NCI-H1092 treated with DMSO at 0.1 percent for 48 hours (cell line): ENCODE measurements at regions not wholly inside any gene's neighbourhood (a gene's known extent, or its start where the extent isn't known, plus 50 kb on each side); places are given as distances from the start of the nearest gene placed in this dataset.

ENCODE experiments used
- DNase-seq: peaks from one replicate; lab custom pipeline; 2025; lab: John Stamatoyannopoulos, UW

DNA sequence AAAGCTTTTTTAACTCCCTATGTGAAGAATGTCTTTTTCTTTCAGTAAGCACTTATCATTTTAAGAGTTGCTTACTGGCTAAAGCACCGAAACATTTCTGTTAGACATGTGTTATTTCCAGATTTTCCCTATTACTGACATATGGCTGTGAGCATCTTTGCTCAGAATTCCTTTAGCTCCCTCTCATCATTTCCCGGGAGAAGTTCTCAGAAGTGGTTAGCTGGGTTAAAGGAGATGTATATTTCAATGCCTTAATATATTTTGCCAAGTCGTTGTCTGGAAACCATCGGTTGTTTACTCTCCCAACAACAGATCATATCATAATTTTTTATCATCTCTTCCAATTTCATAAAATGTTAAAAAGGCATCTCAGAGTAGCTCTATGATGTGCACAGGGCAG lies 396.5 kb downstream of the OCA2 start:
- DNase-seq, result no peak

DNA sequence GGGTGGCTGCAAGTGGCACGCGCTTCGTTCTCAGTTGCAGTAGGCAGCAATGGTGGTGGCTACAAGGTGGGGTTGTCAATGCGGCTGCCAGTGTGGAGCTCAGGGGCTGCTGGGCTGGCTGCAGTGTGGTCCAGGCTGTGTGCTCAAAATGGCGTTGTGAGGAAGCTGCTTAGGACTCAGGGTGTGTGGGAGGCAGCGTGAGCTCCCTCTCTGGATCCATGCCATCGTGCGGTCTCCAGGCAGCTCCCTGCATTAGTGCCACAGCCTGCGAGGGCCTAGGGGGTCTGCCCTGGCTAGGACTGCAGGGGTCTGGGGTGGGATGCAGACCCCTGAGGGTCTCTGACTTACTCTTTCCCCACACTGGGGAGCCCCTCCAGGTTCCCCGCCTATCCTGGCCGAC lies 397.2 kb downstream of the OCA2 start:
- no peak for DNase-seq

GRCh38 chr15:27701014-27701413 lies 398.1 kb downstream of the OCA2 start:
- no peak for DNase-seq

GRCh38 chr15:27699699-27700098 lies 399.4 kb downstream of the OCA2 start:
- DNase-seq, result no peak

DNA sequence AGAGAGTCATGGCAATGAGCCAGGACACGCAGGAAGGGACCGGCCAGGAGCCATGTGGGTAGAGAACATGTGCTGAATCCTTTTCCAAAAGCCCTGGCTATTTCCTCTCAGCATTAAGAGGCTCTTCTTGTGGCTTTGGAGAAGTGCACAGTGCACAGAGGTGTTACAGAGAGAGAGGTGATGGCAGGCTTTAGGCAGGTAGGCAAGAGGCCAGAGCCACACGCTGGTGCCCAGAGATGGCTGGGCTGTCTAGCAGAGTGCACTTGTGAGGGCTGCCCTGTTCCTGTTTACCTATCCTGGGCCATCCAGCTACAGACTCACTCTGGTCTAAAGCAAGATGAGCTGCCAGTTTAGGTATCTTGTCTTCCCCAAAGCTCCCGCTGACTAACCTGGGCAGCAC lies 402.6 kb downstream of the OCA2 start:
- DNase-seq, result no peak

GRCh38 chr15:27695726-27696125 lies 403.4 kb downstream of the OCA2 start:
- no peak for DNase-seq

DNA sequence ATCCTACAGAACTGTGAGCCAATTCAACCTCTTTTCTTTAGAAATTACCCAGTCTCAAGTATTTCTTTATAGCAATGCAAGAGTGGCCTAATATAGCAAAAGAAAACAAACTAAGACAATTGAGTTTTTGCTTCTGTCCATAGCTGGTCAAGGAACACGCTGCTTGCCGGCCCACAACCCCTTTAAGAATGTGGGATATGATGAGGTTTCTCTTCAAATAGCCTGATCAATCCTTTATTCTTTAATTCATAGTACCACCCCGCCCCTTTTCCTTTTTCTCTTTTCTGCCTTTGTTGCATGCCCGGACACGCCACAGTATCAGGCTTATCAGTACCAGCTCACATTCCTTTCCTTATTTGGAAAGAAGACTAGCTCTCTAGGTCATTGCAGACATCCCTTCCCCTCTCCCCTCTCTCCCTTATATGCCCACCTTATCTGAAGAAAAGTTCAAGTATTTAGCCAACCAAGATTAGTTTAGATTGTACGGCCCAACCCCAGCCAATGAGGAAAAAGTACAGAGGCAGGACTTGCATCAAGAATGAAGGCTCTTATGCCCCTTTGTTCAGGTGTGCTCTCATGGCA lies 404.5 kb downstream of the OCA2 start:
- no peak for DNase-seq

DNA sequence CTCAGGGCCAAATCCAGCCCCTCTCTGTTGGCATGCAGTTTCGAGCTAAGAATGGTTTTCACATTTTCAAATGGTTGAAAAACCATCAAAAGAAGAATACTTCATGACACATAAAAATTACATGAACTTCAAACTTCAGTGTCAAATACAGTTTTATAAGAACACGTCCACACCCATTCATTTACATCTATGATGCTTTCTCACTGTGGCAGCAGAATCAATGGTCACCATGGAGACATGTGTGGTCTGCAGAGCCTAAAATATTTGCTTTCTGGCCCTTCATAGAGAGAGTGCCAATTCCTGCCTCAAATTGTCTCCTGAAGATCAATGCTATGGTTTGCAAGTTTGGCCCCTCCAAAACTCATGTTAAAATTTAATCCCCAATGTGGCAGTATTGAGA lies 405.8 kb downstream of the OCA2 start:
- no peak for DNase-seq

DNA sequence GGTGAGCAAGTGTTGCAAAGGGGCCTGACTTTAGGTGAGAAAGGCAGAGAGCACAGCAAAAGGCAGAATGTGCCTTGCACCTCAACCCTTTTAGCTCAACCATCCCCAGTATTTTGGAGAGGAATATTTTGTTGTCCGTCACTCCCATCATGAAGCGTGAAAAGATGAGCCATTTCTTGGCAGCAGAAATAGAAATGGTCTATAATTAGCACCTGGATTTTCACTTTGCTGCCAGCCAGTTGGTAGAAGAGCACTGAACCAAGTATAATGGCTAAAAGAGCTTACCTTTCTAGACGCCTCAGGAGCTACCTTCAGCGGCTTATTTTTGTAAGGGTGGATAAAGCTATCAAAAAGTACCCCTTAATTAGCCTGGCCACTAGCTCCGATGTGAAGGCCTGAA lies 406.7 kb downstream of the OCA2 start:
- DNase-seq, result no peak

DNA sequence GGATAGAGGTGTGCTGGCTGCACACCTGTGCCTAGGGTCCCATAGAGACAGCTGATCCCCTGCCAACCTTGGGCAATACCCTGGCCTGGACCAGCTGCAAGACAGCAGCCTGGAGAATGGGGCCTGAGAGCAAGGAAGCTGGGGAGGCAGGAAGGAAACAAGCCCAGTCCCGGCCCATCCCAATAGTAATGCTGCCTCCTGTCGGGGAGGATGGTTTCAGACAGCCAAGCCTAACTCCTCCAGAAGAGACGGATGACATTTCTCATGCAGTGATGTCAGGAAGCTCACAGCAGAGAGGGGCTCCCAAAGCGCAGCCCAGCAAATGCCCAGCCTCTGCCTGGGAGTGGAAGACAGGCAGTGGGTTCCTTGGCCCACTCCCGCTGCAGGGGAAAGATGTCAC lies 408.8 kb downstream of the OCA2 start:
- DNase-seq, result no peak

- no peak for DNase-seq
Measured at GRCh38 chr15:27686971-27687370, 412.1 kb downstream of the OCA2 start.

- no peak for DNase-seq
Measured at GRCh38 chr15:27686369-27686768, 412.7 kb downstream of the OCA2 start.

- DNase-seq, result no peak
Measured at GRCh38 chr15:27685644-27686043, 413.5 kb downstream of the OCA2 start.

- no peak for DNase-seq
Measured at GRCh38 chr15:27683121-27683520, 416.0 kb downstream of the OCA2 start.

GRCh38 chr15:27681038-27681437 lies 418.1 kb downstream of the OCA2 start:
- peak; percentile 37 for DNase-seq

GRCh38 chr15:27679731-27680471 lies 419.2 kb downstream of the OCA2 start:
- peak; percentile 96 for DNase-seq

GRCh38 chr15:27679203-27679602 lies 419.9 kb downstream of the OCA2 start:
- DNase-seq, result no peak

- DNase-seq, result no peak
Measured at GRCh38 chr15:27677951-27678350, 421.2 kb downstream of the OCA2 start.

GRCh38 chr15:27676647-27677046 lies 422.5 kb downstream of the OCA2 start:
- DNase-seq, result no peak

- no peak for DNase-seq
Measured at GRCh38 chr15:27675571-27675970, 423.5 kb downstream of the OCA2 start.

GRCh38 chr15:27674826-27675225 lies 424.3 kb downstream of the OCA2 start:
- DNase-seq, result no peak

GRCh38 chr15:27673766-27674445 lies 425.2 kb downstream of the OCA2 start:
- DNase-seq, result no peak

- no peak for DNase-seq
Measured at GRCh38 chr15:27672537-27672936, 426.6 kb downstream of the OCA2 start.
